GM23338 (cell line): ENCODE measurements at regions not wholly inside any gene's neighbourhood (a gene's known extent, or its start where the extent isn't known, plus 50 kb on each side); places are given as distances from the start of the nearest gene placed in this dataset.

ENCODE experiments used
- ATAC-seq: fragments of 200-7000 bp; cut with Tn5 transposase; 3 replicates; pipeline ENCODE4 v1.9.1; 2020
- DNase-seq: peaks from one replicate; pipeline ENCODE4 v3.0.0-alpha.2; 2015; ENCODE audit warnings: low spot score
- H2AFZ ChIP-seq: fragments of 200-600 bp; sonication (generic); 2 replicates; pipeline ENCODE4 v1.8.0; 2016; ENCODE audit warnings: antibody characterized with exemption, mild to moderate bottlenecking, moderate library complexity
- H3F3A ChIP-seq: fragments of 200-600 bp; sonication (generic); replicated peaks from 2 replicates; pipeline ENCODE4 v1.8.0; 2017; ENCODE audit warnings: antibody characterized with exemption, mixed run types, low read depth
- H3K27ac ChIP-seq: fragments of 200-600 bp; sonication (generic); 2 replicates; pipeline ENCODE4 v1.6.1; 2016; ENCODE audit warnings: low read depth
- H3K27me3 ChIP-seq: fragments of 200-600 bp; sonication (generic); 2 replicates; pipeline ENCODE4 v1.8.0; 2016; ENCODE audit warnings: mild to moderate bottlenecking, mixed run types, moderate library complexity; ENCODE audit not compliant: insufficient read depth
- H3K36me3 ChIP-seq: fragments of 200-600 bp; sonication (generic); 2 replicates; pipeline ENCODE4 v1.8.0; 2016; ENCODE audit warnings: mild to moderate bottlenecking; ENCODE audit not compliant: insufficient read depth
- H3K4me1 ChIP-seq: fragments of 200-600 bp; sonication (generic); 2 replicates; pipeline ENCODE4 v1.8.0; 2016; ENCODE audit warnings: mild to moderate bottlenecking, moderate library complexity; ENCODE audit not compliant: insufficient read depth
- H3K4me2 ChIP-seq: fragments of 200-600 bp; sonication (generic); 2 replicates; pipeline ENCODE4 v1.7.1; 2017; ENCODE audit warnings: mixed run types
- H3K4me3 ChIP-seq: fragments of 200-600 bp; sonication (generic); 2 replicates; pipeline ENCODE4 v1.6.1; 2016; ENCODE audit warnings: mixed run types
- H3K79me2 ChIP-seq: fragments of 200-600 bp; sonication (generic); replicated peaks from 2 replicates; pipeline ENCODE4 v1.8.0; 2017; ENCODE audit warnings: mild to moderate bottlenecking; ENCODE audit not compliant: insufficient read depth
- H3K9me2 ChIP-seq: fragments of 200-600 bp; sonication (generic); 2 replicates; pipeline ENCODE4 v1.8.0; 2017; ENCODE audit not compliant: insufficient read depth
- H4K20me1 ChIP-seq: fragments of 200-600 bp; sonication (generic); replicated peaks from 2 replicates; pipeline ENCODE4 v1.8.0; 2017; ENCODE audit warnings: mild to moderate bottlenecking; ENCODE audit not compliant: insufficient read depth
- H3K27ac Mint-ChIP-seq: 2 replicates; pipeline ENCODE4 v1.8.0; 2020; ENCODE audit warnings: inconsistent platforms, mild to moderate bottlenecking, moderate library complexity, mixed read lengths
- H3K27me3 Mint-ChIP-seq: 3 replicates; pipeline ENCODE4 v1.8.0; 2022; ENCODE audit warnings: low read depth, mild to moderate bottlenecking, moderate library complexity, mixed read lengths, inconsistent platforms; ENCODE audit not compliant: insufficient read depth, poor library complexity
- H3K36me3 Mint-ChIP-seq: 3 replicates; pipeline ENCODE4 v1.8.0; 2021; ENCODE audit warnings: low read depth, mild to moderate bottlenecking, inconsistent platforms, moderate library complexity, mixed read lengths
- H3K4me1 Mint-ChIP-seq: 3 replicates; pipeline ENCODE4 v1.8.0; 2020; ENCODE audit warnings: mild to moderate bottlenecking, inconsistent platforms, mixed read lengths
- H3K4me3 Mint-ChIP-seq: 3 replicates; pipeline ENCODE4 v1.8.0; 2021; ENCODE audit warnings: moderate library complexity, mild to moderate bottlenecking, inconsistent platforms, mixed read lengths
- H3K9me3 Mint-ChIP-seq: 3 replicates; pipeline ENCODE4 v1.8.0; 2020; ENCODE audit warnings: moderate library complexity, mild to moderate bottlenecking, inconsistent platforms, mixed read lengths
- CTCF ChIP-seq, 2 experiments: fragments of 200-600 bp in 1 of 2; sonication (generic) in 1 of 2; conservative IDR thresholded peaks; 2 replicates each; pipeline versions ENCODE4 v1.5.1 to v1.6.1; 2016 to 2017; ENCODE audit warnings: antibody characterized with exemption in 2 of 2, low read depth in 2 of 2, mild to moderate bottlenecking in 2 of 2, moderate library complexity in 1 of 2
- ETS1 ChIP-seq: IDR thresholded peaks from 2 replicates; pipeline ENCODE4 v1.6.1; 2016; ENCODE audit warnings: antibody characterized with exemption
- EZH2 ChIP-seq: fragments of 200-600 bp; sonication (generic); IDR thresholded peaks from one replicate; pipeline ENCODE4 v1.8.0; 2017; ENCODE audit warnings: antibody characterized with exemption, mild to moderate bottlenecking, low read depth; ENCODE audit not compliant: unreplicated experiment
- EZH2phosphoT487 ChIP-seq: fragments of 200-600 bp; sonication (generic); IDR thresholded peaks from one replicate; pipeline ENCODE4 v1.8.1; 2018; ENCODE audit warnings: antibody characterized with exemption; ENCODE audit not compliant: unreplicated experiment
- JUNB ChIP-seq: IDR thresholded peaks from one replicate; pipeline ENCODE4 v1.6.1; 2016; ENCODE audit warnings: antibody characterized with exemption; ENCODE audit not compliant: unreplicated experiment
- NANOG ChIP-seq: IDR thresholded peaks from 2 replicates; pipeline ENCODE4 v1.6.1; 2016; ENCODE audit warnings: antibody characterized with exemption, borderline replicate concordance
- POLR2AphosphoS5 ChIP-seq: IDR thresholded peaks from 2 replicates; pipeline ENCODE4 v1.6.1; 2016; ENCODE audit warnings: antibody characterized with exemption, low read depth
- REST ChIP-seq: IDR thresholded peaks from one replicate; pipeline ENCODE4 v1.6.1; 2018; ENCODE audit warnings: antibody characterized with exemption; ENCODE audit not compliant: unreplicated experiment
- STAT1 ChIP-seq: IDR thresholded peaks from one replicate; pipeline ENCODE4 v1.6.1; 2016; ENCODE audit warnings: antibody characterized with exemption; ENCODE audit not compliant: unreplicated experiment
- ZNF331 ChIP-seq: fragments of 250-450 bp; sonication (Bioruptor Pico); IDR thresholded peaks from 2 replicates; pipeline ENCODE4 v1.5.0; 2020; ENCODE audit warnings: low read depth, mild to moderate bottlenecking, moderate library complexity
- ZNF462 ChIP-seq: fragments of 250-450 bp; sonication (Bioruptor Pico); IDR thresholded peaks from 2 replicates; pipeline ENCODE4 v1.5.0; 2020; ENCODE audit warnings: mild to moderate bottlenecking, moderate library complexity

GRCh38 chr5:164071671-164072070 lies 566.3 kb downstream of the MAT2B start:
- Mint-ChIP-seq H3K27me3 (no peaks in the 10 kb centered on the region), H3K9me3 (no peaks in the 10 kb centered on the region), H3K4me1 (peaks cover 3% of the 10 kb centered on the region; the same call in 2 of the 3 replicates), H3K36me3 (no peaks in the 10 kb centered on the region), H3K27ac (no peak overlapping the region), H3K4me3 (no peak overlapping the region)
- Histone ChIP-seq H3K4me3 (no peak overlapping the region), H3F3A (no peaks in the 10 kb centered on the region), H3K9me2 (no peaks in the 10 kb centered on the region), H3K4me2 (no peak overlapping the region), H3K27me3 (no peaks in the 10 kb centered on the region), H3K4me1 (no peaks in the 10 kb centered on the region), H3K79me2 (no peaks in the 10 kb centered on the region), H3K36me3 (no peaks in the 10 kb centered on the region), H3K27ac (no peak overlapping the region), H2AFZ (no peak overlapping the region), H4K20me1 (no peaks in the 10 kb centered on the region)
- DNase-seq, result no peak
- ATAC-seq, result no peak
- TF ChIP-seq JUNB, result no peak
- no peak for TF ChIP-seq EZH2phosphoT487
- TF ChIP-seq CTCF (conservative IDR thresholded peaks at IDR 0.05; ENCODE audit: low read depth in 2 of 2), result no peak
- TF ChIP-seq ZNF331 (CRISPR knock-in tag), result no peak
- TF ChIP-seq STAT1, result no peak
- TF ChIP-seq POLR2AphosphoS5, result no peak
- no peak for TF ChIP-seq EZH2
- no peak for TF ChIP-seq REST
- TF ChIP-seq ETS1, result no peak
- no peak for TF ChIP-seq ZNF462 (CRISPR knock-in tag)
- no peak for TF ChIP-seq NANOG
